Smooth muscle cell (in vitro differentiated cells): ENCODE measurements at regions not wholly inside any gene's neighbourhood (a gene's known extent, or its start where the extent isn't known, plus 50 kb on each side); places are given as distances from the start of the nearest gene placed in this dataset. TPM values are rescaled to one million over a fixed set of nuclear protein-coding genes. Genes with fewer than 3 reads are reported as not detected.

ENCODE experiments used
- DNase-seq: peaks from one replicate; lab custom pipeline; 2025; ENCODE audit not compliant: unreplicated experiment; lab: John Stamatoyannopoulos, UW
- H2AFZ ChIP-seq: fragments of 200-600 bp; sonication (generic); 2 replicates; pipeline ENCODE4 v1.6.0; 2016; ENCODE audit warnings: antibody characterized with exemption, low read depth, mild to moderate bottlenecking
- H3F3A ChIP-seq: fragments of 200-600 bp; sonication (generic); 2 replicates; pipeline ENCODE4 v1.6.0; 2017; ENCODE audit warnings: antibody characterized with exemption, low read depth
- H3K27ac ChIP-seq: fragments of 200-600 bp; sonication (generic); 2 replicates; pipeline ENCODE4 v1.5.1; 2016; ENCODE audit warnings: low read depth, mild to moderate bottlenecking
- H3K27me3 ChIP-seq: fragments of 200-600 bp; sonication (generic); 2 replicates; pipeline ENCODE4 v1.6.1; 2016; ENCODE audit warnings: low read depth, mild to moderate bottlenecking
- H3K36me3 ChIP-seq: fragments of 200-600 bp; sonication (generic); 2 replicates; pipeline ENCODE4 v1.5.1; 2016; ENCODE audit warnings: low read depth
- H3K4me1 ChIP-seq: fragments of 200-600 bp; sonication (generic); 2 replicates; pipeline ENCODE4 v1.5.1; 2016; ENCODE audit warnings: low read depth
- H3K4me2 ChIP-seq: fragments of 200-600 bp; sonication (generic); 2 replicates; pipeline ENCODE4 v1.6.0; 2016; ENCODE audit warnings: mild to moderate bottlenecking
- H3K4me3 ChIP-seq: fragments of 200-600 bp; sonication (generic); 2 replicates; pipeline ENCODE4 v1.5.1; 2016; ENCODE audit warnings: mild to moderate bottlenecking
- H3K79me2 ChIP-seq: fragments of 200-600 bp; sonication (generic); 2 replicates; pipeline ENCODE4 v1.6.0; 2016; ENCODE audit warnings: low read depth, mild to moderate bottlenecking
- H3K9ac ChIP-seq: fragments of 200-600 bp; sonication (generic); 2 replicates; pipeline ENCODE4 v1.6.0; 2016; ENCODE audit warnings: low read depth
- H3K9me3 ChIP-seq: fragments of 200-600 bp; sonication (generic); replicated peaks from 2 replicates; pipeline ENCODE4 v1.5.1; 2016; ENCODE audit warnings: low read depth
- H4K20me1 ChIP-seq: fragments of 200-600 bp; sonication (generic); 2 replicates; pipeline ENCODE4 v1.6.0; 2016; ENCODE audit warnings: low read depth
- CTCF ChIP-seq: fragments of 200-600 bp; sonication (generic); IDR thresholded peaks from 2 replicates; pipeline ENCODE4 v1.5.1; 2017; ENCODE audit warnings: borderline replicate concordance, mild to moderate bottlenecking, antibody characterized with exemption; ENCODE audit not compliant: insufficient read depth, poor library complexity, severe bottlenecking
- WGBS: methylation state at CpG from one replicate; pipeline ENCODE4 v1.1.7; 2016; ENCODE audit warnings: low lambda C conversion rate; 5-methylcytosine and 5-hydroxymethylcytosine counted together
- small RNA-seq: library from RNA; depleted of rRNA; stranded (forward); fragments of <200 nt; gene quantifications from one replicate; pipeline ENCODE3, GENCODE V24; 2014

GRCh38 chr2:154908327-154908726, 209.8 kb downstream of the KCNJ3 start:
- Histone ChIP-seq H2AFZ (no peak overlapping the region), H4K20me1 (no peaks in the 10 kb centered on the region), H3K9ac (no peak overlapping the region), H3K9me3 (no peaks in the 10 kb centered on the region), H3K27ac (no peak overlapping the region), H3K4me2 (no peak overlapping the region), H3K79me2 (no peaks in the 10 kb centered on the region), H3K27me3 (no peaks in the 10 kb centered on the region), H3K4me1 (no peaks in the 10 kb centered on the region), H3K4me3 (no peak overlapping the region), H3F3A (no peaks in the 10 kb centered on the region), H3K36me3 (no peaks in the 10 kb centered on the region)
- no peak for DNase-seq
- WGBS: 83% methylated on average over 4 of the region's 4 CpGs
- TF ChIP-seq CTCF: no peak

Small RNA genes lying in the stretch of these regions (small RNA-seq; reads per million reads assigned to genes)
- gene MTCO1P45: not detected
- not detected for gene RNU6-1001P
- gene RNU6-546P: not detected
